Glomerular endothelial cell (primary cell): ENCODE measurements at regions not wholly inside any gene's neighbourhood (a gene's known extent, or its start where the extent isn't known, plus 50 kb on each side); places are given as distances from the start of the nearest gene placed in this dataset.

Source experiments
- DNase-seq: peaks from one replicate; pipeline ENCODE4 v3.0.0-alpha.2; 2011; ENCODE audit warnings: low read depth, low spot score; ENCODE audit errors: extremely low read depth

DNA sequence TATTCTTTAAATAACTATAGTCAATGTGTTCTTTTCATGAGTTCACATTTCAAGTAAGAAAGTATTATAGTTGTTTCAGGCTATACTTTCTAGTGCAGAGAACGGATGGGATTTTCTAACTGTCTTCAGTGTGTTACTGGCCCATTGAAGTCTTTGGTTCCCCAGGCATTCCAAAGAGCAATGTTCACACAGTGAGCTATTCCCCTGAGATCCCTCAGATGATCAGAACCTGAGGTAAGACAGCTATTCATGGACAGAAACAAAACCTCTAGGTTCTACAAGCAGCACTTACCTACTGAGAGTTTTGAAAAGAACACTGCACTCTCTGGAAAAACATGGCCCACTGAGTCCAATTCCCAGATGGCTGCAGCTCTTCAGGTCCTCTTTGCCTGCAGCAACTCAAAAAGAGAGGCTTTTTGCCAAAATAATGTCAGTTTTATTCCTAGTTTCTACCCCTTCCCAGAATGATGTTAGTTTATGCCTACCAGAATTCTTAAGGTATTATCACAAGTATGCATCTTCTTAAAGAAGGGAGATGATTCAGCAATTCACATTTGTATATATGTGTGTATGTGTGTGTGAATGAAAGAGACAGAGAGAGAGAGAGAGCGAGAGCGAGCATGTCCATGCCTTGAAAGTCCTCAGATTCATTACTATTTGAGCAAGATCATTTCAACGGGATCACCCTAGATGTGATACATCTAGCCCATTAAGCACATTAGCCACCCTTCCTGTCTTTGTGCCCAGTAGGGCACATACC is 146.1 kb downstream of the PDHA2 start:
- no peak for DNase-seq

- no peak for DNase-seq
These were observed 148.0 kb downstream of the PDHA2 start for GRCh38 chr4:95987851-95988250.

GRCh38 chr4:95998311-95998710 is 158.4 kb downstream of the PDHA2 start:
- DNase-seq: no peak

- no peak for DNase-seq
These were observed 164.3 kb downstream of the PDHA2 start for GRCh38 chr4:96003951-96004740.

- peak; percentile 14 for DNase-seq
These were observed 169.7 kb downstream of the PDHA2 start for GRCh38 chr4:96009427-96010119.

DNA sequence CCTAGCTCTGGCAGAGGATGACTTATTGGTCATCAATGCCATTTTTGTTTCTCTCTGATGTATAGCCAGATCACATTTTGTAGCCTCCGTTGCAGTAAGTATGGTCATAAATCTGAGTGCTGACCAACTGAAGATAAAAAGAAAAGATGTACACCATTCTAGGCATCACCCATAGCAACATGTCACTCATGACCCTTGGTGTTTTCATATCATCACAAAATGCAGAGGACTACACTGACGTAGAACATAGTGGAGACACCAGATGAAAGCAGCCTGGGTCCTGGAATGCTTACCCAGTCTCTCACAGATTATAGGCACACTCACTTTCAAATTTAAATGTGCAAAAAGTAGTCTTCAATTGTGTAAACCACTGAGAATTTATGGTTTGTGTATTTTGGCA is 172.8 kb downstream of the PDHA2 start:
- no peak for DNase-seq

GRCh38 chr4:96016634-96017299 is 176.9 kb downstream of the PDHA2 start:
- DNase-seq: no peak

GRCh38 chr4:96025011-96025410 is 185.1 kb downstream of the PDHA2 start:
- no peak for DNase-seq

- DNase-seq: peak; percentile 16
These were observed 195.8 kb downstream of the PDHA2 start for GRCh38 chr4:96035727-96036126.

DNA sequence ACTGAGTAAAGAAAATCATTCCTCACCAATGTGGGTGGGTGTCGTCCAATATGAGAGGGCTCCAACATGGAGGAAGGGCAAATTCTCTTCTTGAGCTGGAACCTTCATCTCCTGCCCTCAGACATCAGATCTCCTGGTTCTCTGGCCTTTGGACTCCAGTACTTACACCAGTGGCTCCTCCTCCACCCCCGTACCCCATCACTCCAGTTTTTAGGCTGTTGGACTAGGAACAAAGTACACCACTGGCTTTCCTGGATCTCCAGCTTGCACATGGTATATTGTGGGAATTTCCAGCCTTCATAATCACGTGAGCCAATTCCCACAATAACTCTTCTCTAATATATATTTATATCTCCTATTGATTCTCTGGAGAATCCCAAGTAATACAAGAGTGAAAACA is 196.9 kb downstream of the PDHA2 start:
- DNase-seq: no peak

DNA sequence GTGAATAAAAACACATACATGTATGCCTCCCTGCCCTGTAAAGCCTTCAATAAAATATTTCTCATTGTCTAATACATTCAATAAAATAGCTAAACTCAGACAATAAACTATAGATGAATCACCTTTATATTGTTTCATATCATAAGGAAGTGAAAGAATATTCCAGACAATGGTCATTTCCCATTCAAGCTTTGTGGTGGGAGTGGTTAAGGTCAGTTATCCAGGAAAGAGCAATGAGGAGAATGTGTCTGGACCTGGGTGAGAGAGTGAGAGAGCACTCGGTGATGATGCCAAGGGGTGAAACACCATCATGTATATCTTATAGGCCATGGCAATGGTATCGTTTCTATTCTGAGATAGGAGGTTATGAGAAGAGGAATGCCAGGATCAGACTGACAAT is 197.8 kb downstream of the PDHA2 start:
- DNase-seq: no peak

- no peak for DNase-seq
These were observed 199.3 kb downstream of the PDHA2 start for GRCh38 chr4:96039217-96039616.

- DNase-seq: no peak
These were observed 200.0 kb downstream of the PDHA2 start for GRCh38 chr4:96039803-96040436.

DNA sequence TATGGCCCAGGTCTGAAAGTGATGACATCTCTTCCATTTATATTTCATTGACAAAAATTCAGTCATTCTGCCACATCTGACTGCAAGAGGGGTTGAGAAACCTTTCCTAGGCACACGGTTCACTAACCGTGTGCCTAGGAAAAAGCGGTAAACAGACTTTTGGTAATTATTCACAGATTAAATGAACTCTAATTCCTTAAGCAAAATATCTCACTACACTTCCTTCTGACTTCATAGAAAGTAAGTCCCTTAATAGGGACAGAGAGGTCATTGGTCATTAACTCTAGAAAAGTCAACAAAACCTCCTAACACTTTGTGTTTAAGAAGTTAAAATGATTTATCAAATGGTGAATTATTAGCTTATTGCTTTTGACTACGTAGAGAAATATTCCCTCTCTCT is 205.1 kb downstream of the PDHA2 start:
- DNase-seq: no peak

- no peak for DNase-seq
These were observed 212.9 kb downstream of the PDHA2 start for GRCh38 chr4:96052827-96053226.

DNA sequence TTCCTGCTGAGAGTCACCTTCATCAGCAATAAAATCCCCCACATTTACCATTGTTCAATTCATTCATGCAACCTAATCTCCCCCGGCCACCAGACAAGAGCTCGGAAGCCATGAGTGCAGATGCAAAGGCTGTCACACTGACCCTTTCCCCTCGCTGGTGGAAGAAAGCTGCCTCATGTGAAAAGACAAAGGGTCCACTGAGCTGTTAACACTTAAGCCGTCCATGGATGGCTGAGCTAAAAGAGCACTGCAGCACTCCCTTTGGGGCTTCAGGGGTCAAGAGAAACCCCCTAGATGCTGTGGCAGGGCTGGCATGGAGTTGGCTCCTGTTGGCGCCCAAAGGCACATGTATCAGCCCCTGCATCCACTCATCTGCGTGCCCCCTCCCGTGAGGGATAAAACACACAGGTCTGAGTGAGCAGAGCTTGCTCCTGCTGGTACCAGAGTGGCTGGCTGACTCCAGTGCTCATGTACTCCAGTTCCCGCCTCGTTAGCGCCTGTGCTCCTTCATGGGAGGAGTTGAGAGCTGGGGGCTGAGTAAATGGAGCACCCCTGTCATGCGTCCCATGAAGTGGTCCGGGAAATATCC is 216.5 kb downstream of the PDHA2 start:
- no peak for DNase-seq

- DNase-seq: no peak
These were observed 223.7 kb downstream of the PDHA2 start for GRCh38 chr4:96063639-96064038.

GRCh38 chr4:96073461-96073860 is 233.6 kb downstream of the PDHA2 start:
- no peak for DNase-seq

DNA sequence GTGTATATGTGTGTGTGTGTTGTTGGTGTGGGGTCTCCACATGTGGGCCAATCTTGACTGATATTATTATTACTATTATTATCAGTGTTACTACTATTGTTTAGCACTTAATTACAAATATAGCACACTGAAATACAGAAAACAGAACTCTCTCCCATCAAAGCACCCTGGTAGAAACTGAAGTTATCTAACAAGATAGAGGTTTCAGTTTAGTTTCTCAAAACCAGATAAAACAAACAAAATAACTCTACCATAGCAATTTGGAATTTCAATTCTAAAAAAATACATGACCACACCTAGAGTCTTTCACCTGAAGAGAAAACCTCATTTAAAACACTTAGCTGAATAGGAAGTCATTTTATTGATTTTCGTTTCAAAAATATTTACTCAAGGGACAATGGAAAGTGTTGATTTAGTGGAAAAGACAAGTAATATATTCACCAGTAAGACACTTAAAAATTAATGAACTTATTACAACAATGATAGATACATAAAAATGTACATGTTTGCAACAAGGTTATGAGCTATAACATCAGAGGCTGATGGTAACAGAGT is 252.3 kb downstream of the PDHA2 start:
- no peak for DNase-seq

GRCh38 chr4:96093057-96093456 is 253.2 kb downstream of the PDHA2 start:
- DNase-seq: no peak
